ENCODE measurements at regions not wholly inside any gene's neighbourhood (a gene's known extent, or its start where the extent isn't known, plus 50 kb on each side); places are given as distances from the start of the nearest gene placed in this dataset.

- Histone ChIP-seq H3K27me3 (ENCODE audit: insufficient read depth, low read length) (no peaks in the 10 kb centered on the region), H3K9me3 (ENCODE audit: low read depth, low read length) (no peaks in the 10 kb centered on the region), H3K4me3 (ENCODE audit: insufficient read depth, low read length) (no peak overlapping the region), H3K36me3 (ENCODE audit: insufficient read depth, low read length) (no peaks in the 10 kb centered on the region), H3K27ac (ENCODE audit: low read depth, low read length) (no peak overlapping the region), H3K4me1 (ENCODE audit: insufficient read depth, low read length) (no peaks in the 10 kb centered on the region), H3K4me2 (ENCODE audit: insufficient read depth, low read length) (no peak overlapping the region), H3K79me2 (ENCODE audit: insufficient read depth, low read length) (no peaks in the 10 kb centered on the region), H4K20me1 (ENCODE audit: insufficient read depth, low read length) (no peaks in the 10 kb centered on the region), H2AFZ (ENCODE audit: low read length) (no peak overlapping the region)
- no peak for DNase-seq (ENCODE audit: insufficient read length, low spot score, missing footprints)
- no peak for TF ChIP-seq CTCF (IDR thresholded peaks at IDR 0.05; ENCODE audit: extremely low read depth, low read depth, low read length)
These were observed 187.8 kb upstream of the OLFM3 start for GRCh38 chr1:102184477-102184876.

- H3K79me2 ChIP-seq (ENCODE audit: insufficient read depth, low read length): no peaks in the 10 kb centered on the region
- no peaks in the 10 kb centered on the region for H3K27me3 ChIP-seq (ENCODE audit: insufficient read depth, low read length)
- no peak overlapping the region for H2AFZ ChIP-seq (ENCODE audit: low read length)
- no peak for TF ChIP-seq CTCF (IDR thresholded peaks at IDR 0.05; ENCODE audit: extremely low read depth, low read depth, low read length)
- H3K27ac ChIP-seq (ENCODE audit: low read depth, low read length): no peak overlapping the region
- H3K36me3 ChIP-seq (ENCODE audit: insufficient read depth, low read length): no peaks in the 10 kb centered on the region
- H3K4me2 ChIP-seq (ENCODE audit: insufficient read depth, low read length): no peak overlapping the region
- no peak overlapping the region for H3K4me3 ChIP-seq (ENCODE audit: insufficient read depth, low read length)
- no peak for DNase-seq (ENCODE audit: insufficient read length, low spot score, missing footprints)
- no peaks in the 10 kb centered on the region for H4K20me1 ChIP-seq (ENCODE audit: insufficient read depth, low read length)
- no peaks in the 10 kb centered on the region for H3K9me3 ChIP-seq (ENCODE audit: low read depth, low read length)
- H3K4me1 ChIP-seq (ENCODE audit: insufficient read depth, low read length): no peaks in the 10 kb centered on the region
These were observed 187.0 kb upstream of the OLFM3 start for GRCh38 chr1:102183711-102184110.

GRCh38 chr1:102182603-102183260 is 186.0 kb upstream of the OLFM3 start:
- no peak for DNase-seq (ENCODE audit: insufficient read length, low spot score, missing footprints)
- no peak overlapping the region for H3K4me2 ChIP-seq (ENCODE audit: insufficient read depth, low read length)
- no peak overlapping the region for H3K4me3 ChIP-seq (ENCODE audit: insufficient read depth, low read length)
- no peak overlapping the region for H2AFZ ChIP-seq (ENCODE audit: low read length)
- no peak overlapping the region for H3K27ac ChIP-seq (ENCODE audit: low read depth, low read length)
- no peak for TF ChIP-seq CTCF (IDR thresholded peaks at IDR 0.05; ENCODE audit: extremely low read depth, low read depth, low read length)
- H3K27me3 ChIP-seq (ENCODE audit: insufficient read depth, low read length): no peaks in the 10 kb centered on the region
- H3K4me1 ChIP-seq (ENCODE audit: insufficient read depth, low read length): no peaks in the 10 kb centered on the region
- no peaks in the 10 kb centered on the region for H3K79me2 ChIP-seq (ENCODE audit: insufficient read depth, low read length)
- H3K36me3 ChIP-seq (ENCODE audit: insufficient read depth, low read length): no peaks in the 10 kb centered on the region
- H4K20me1 ChIP-seq (ENCODE audit: insufficient read depth, low read length): no peaks in the 10 kb centered on the region
- H3K9me3 ChIP-seq (ENCODE audit: low read depth, low read length): no peaks in the 10 kb centered on the region

GRCh38 chr1:102181341-102181740 is 184.6 kb upstream of the OLFM3 start:
- Histone ChIP-seq H3K79me2 (ENCODE audit: insufficient read depth, low read length) (no peaks in the 10 kb centered on the region), H2AFZ (ENCODE audit: low read length) (no peak overlapping the region), H3K9me3 (ENCODE audit: low read depth, low read length) (no peaks in the 10 kb centered on the region), H3K36me3 (ENCODE audit: insufficient read depth, low read length) (no peaks in the 10 kb centered on the region), H3K4me2 (ENCODE audit: insufficient read depth, low read length) (no peak overlapping the region), H3K27ac (ENCODE audit: low read depth, low read length) (no peak overlapping the region), H3K27me3 (ENCODE audit: insufficient read depth, low read length) (no peaks in the 10 kb centered on the region), H3K4me1 (ENCODE audit: insufficient read depth, low read length) (no peaks in the 10 kb centered on the region), H3K4me3 (ENCODE audit: insufficient read depth, low read length) (no peak overlapping the region), H4K20me1 (ENCODE audit: insufficient read depth, low read length) (no peaks in the 10 kb centered on the region)
- TF ChIP-seq CTCF (IDR thresholded peaks at IDR 0.05; ENCODE audit: extremely low read depth, low read depth, low read length): no peak
- DNase-seq (ENCODE audit: insufficient read length, low spot score, missing footprints): no peak
